ENCODE measurements at regions not wholly inside any gene's neighbourhood (a gene's known extent, or its start where the extent isn't known, plus 50 kb on each side); places are given as distances from the start of the nearest gene placed in this dataset.

GRCh38 chr2:147595200-147595599, 249.6 kb upstream of the ACVR2A start (continued):
- no peak for TF ChIP-seq ZNF600 (tag by site-specific recombination; IDR thresholded peaks at IDR 0.05)
- TF ChIP-seq ZNF221 (tag by site-specific recombination; IDR thresholded peaks at IDR 0.05; ENCODE audit: borderline replicate concordance), result no peak
- TF ChIP-seq ELK4 (IDR thresholded peaks at IDR 0.05; ENCODE audit: borderline replicate concordance, low read depth, low read length), result no peak
- no peak for TF ChIP-seq FEZF1 (tag by site-specific recombination; IDR thresholded peaks at IDR 0.05)
- TF ChIP-seq ZNF211 (tag by site-specific recombination; IDR thresholded peaks at IDR 0.05; ENCODE audit: low read depth), result no peak
- no peak for TF ChIP-seq ZNF223 (tag by site-specific recombination; IDR thresholded peaks at IDR 0.05)
- no peak for TF ChIP-seq CTCF (tag by site-specific recombination; IDR thresholded peaks at IDR 0.05)
- TF ChIP-seq ZNF626 (tag by site-specific recombination; IDR thresholded peaks at IDR 0.05), result no peak
- TF ChIP-seq ZNF621 (tag by site-specific recombination; IDR thresholded peaks at IDR 0.05), result no peak

GRCh38 chr2:147594038-147594437, 250.8 kb upstream of the ACVR2A start:
- Histone ChIP-seq H3K36me3 (ENCODE audit: control insufficient read depth in 2 of 2, insufficient read depth in 1 of 2, low read length in 2 of 2) (no peaks in the 10 kb centered on the region), H3K27ac (ENCODE audit: extremely low read depth, low read depth, low read length) (no peak overlapping the region)
- TF ChIP-seq HOXA7 (CRISPR knock-in tag; IDR thresholded peaks at IDR 0.05; ENCODE audit: borderline replicate concordance), result no peak
- TF ChIP-seq ZBTB26 (tag by site-specific recombination; optimal IDR thresholded peaks at IDR 0.05), result no peak
- no peak for TF ChIP-seq AEBP2 (tag by site-specific recombination; IDR thresholded peaks at IDR 0.05; ENCODE audit: borderline replicate concordance)
- no peak for TF ChIP-seq TSHZ1 (tag by site-specific recombination; IDR thresholded peaks at IDR 0.05; ENCODE audit: borderline replicate concordance)
- no peak for TF ChIP-seq PRDM6 (tag by site-specific recombination; IDR thresholded peaks at IDR 0.05)
- no peak for TF ChIP-seq ZNF174 (tag by site-specific recombination; IDR thresholded peaks at IDR 0.05)
- TF ChIP-seq ZNF792 (tag by site-specific recombination; IDR thresholded peaks at IDR 0.05), result no peak
- TF ChIP-seq GLI4 (tag by site-specific recombination; IDR thresholded peaks at IDR 0.05), result no peak
- TF ChIP-seq KLF17 (tag by site-specific recombination; IDR thresholded peaks at IDR 0.05), result no peak
- TF ChIP-seq ZNF514 (tag by site-specific recombination; IDR thresholded peaks at IDR 0.05), result no peak
- no peak for TF ChIP-seq ZNF677 (tag by site-specific recombination; IDR thresholded peaks at IDR 0.05)
- no peak for TF ChIP-seq PATZ1 (tag by site-specific recombination; IDR thresholded peaks at IDR 0.05)
- no peak for TF ChIP-seq SP2 (tag by site-specific recombination; IDR thresholded peaks at IDR 0.05)
- TF ChIP-seq ZSCAN23 (tag by site-specific recombination; IDR thresholded peaks at IDR 0.05), result no peak

More at GRCh38 chr2:147594038-147594437, 250.8 kb upstream of the ACVR2A start:
- H3K4me3 ChIP-seq (ENCODE audit: low read depth, low read length), result no peak overlapping the region
- no peaks in the 10 kb centered on the region for H3K9me3 ChIP-seq (ENCODE audit: control insufficient read depth, insufficient read depth, low read depth, low read length)
- no peaks in the 10 kb centered on the region for H3K4me1 ChIP-seq (ENCODE audit: control insufficient read depth, insufficient read depth, low read length)
- ChIA-PET POLR2A (no interaction called here), CTCF (interaction anchor here (0.7 kb wide), 1 partner anchor 69 kb away, joined by 3 read pairs; no protein-coding TSS in a partner anchor)

Measured in HEK293 (cell line).